MM.1S (cell line): ENCODE measurements at regions not wholly inside any gene's neighbourhood (a gene's known extent, or its start where the extent isn't known, plus 50 kb on each side); places are given as distances from the start of the nearest gene placed in this dataset.

ENCODE experiments used
- DNase-seq: peaks from one replicate; pipeline ENCODE4 v3.0.0-alpha.2; 2015
- H2AFZ ChIP-seq: fragments of 300-600 bp; sonication (generic); 2 replicates; pipeline ENCODE4 v1.6.0; 2016; ENCODE audit warnings: antibody characterized with exemption, low read length
- H3F3A ChIP-seq: fragments of 300-600 bp; sonication (generic); 2 replicates; pipeline ENCODE4 v1.6.1; 2016; ENCODE audit warnings: mild to moderate bottlenecking, antibody characterized with exemption, low read length, moderate library complexity, mixed read lengths; ENCODE audit not compliant: insufficient read depth
- H3K27ac ChIP-seq: fragments of 300-600 bp; sonication (generic); 2 replicates; pipeline ENCODE4 v1.5.1; 2016; ENCODE audit warnings: mild to moderate bottlenecking, low read length
- H3K27me3 ChIP-seq: fragments of 300-600 bp; sonication (generic); replicated peaks from 2 replicates; pipeline ENCODE4 v1.6.0; 2016; ENCODE audit warnings: low read length; ENCODE audit not compliant: insufficient read depth
- H3K36me3 ChIP-seq: fragments of 300-600 bp; sonication (generic); replicated peaks from 2 replicates; pipeline ENCODE4 v1.6.1; 2016; ENCODE audit warnings: mild to moderate bottlenecking, low read length, mixed read lengths; ENCODE audit not compliant: insufficient read depth
- H3K4me1 ChIP-seq: fragments of 300-600 bp; sonication (generic); 2 replicates; pipeline ENCODE4 v1.6.1; 2016; ENCODE audit warnings: low read length, mixed read lengths
- H3K4me2 ChIP-seq: fragments of 300-600 bp; sonication (generic); 2 replicates; pipeline ENCODE4 v1.6.0; 2016; ENCODE audit warnings: low read depth, low read length
- H3K4me3 ChIP-seq: fragments of 300-600 bp; sonication (generic); 2 replicates; pipeline ENCODE4 v1.5.1; 2016; ENCODE audit warnings: low read length, mixed read lengths
- H3K79me2 ChIP-seq: fragments of 300-600 bp; sonication (generic); 2 replicates; pipeline ENCODE4 v1.6.1; 2016; ENCODE audit warnings: mixed run types, low read length, mixed read lengths
- H3K9ac ChIP-seq: fragments of 300-600 bp; sonication (generic); 2 replicates; pipeline ENCODE4 v1.6.1; 2016; ENCODE audit warnings: low read length, mixed read lengths
- H3K9me2 ChIP-seq: fragments of 300-600 bp; sonication (generic); replicated peaks from 2 replicates; pipeline ENCODE4 v1.6.1; 2016; ENCODE audit warnings: mild to moderate bottlenecking, low read length, mixed read lengths; ENCODE audit not compliant: insufficient read depth
- H3K9me3 ChIP-seq: fragments of 300-600 bp; sonication (generic); replicated peaks from 2 replicates; pipeline ENCODE4 v1.6.1; 2016; ENCODE audit warnings: mild to moderate bottlenecking, low read length, mixed read lengths; ENCODE audit not compliant: insufficient read depth
- H4K20me1 ChIP-seq: fragments of 300-600 bp; sonication (generic); 2 replicates; pipeline ENCODE4 v1.6.1; 2016; ENCODE audit warnings: mild to moderate bottlenecking, low read length, moderate library complexity, mixed read lengths; ENCODE audit not compliant: insufficient read depth
- EZH2 ChIP-seq: fragments of 300-600 bp; sonication (generic); optimal IDR thresholded peaks from 2 replicates; pipeline ENCODE3; 2017; ENCODE audit warnings: low read depth, mild to moderate bottlenecking, antibody characterized with exemption, low read length, mixed read lengths
- EZH2phosphoT487 ChIP-seq: fragments of 300-600 bp; sonication (generic); IDR thresholded peaks from 2 replicates; pipeline ENCODE4 v1.6.1; 2018; ENCODE audit warnings: antibody characterized with exemption, low read length
- TF ChIP-seq, protein P1 (sequence below): fragments of 300-600 bp; sonication (generic); IDR thresholded peaks from 2 replicates; pipeline ENCODE4 v1.5.1; 2016; ENCODE audit warnings: antibody characterized with exemption, low read length, mixed read lengths

DNA sequence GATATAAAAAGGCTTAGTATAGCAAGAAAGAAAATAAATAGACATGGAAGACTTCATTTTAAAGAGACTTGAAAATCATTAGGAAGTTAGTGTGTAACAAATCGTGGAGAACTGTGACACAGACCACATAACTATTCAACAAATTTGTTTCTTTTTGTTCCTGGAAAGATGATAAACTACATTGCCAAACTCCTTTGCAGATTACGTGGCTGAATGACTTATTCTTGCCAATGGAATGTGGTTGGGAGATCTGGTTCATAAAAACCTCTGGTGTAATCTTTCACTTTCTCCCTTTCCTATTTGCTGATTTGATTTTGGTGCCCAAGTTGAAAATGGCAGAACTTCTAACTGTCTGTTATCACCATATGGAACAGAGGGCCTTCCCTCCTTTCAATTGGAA is 328.9 kb upstream of the MEF2C start:
- Histone ChIP-seq H3K9me2 (no peaks in the 10 kb centered on the region), H3K36me3 (no peaks in the 10 kb centered on the region), H3K4me2 (no peak overlapping the region), H2AFZ (no peak overlapping the region), H4K20me1 (no peaks in the 10 kb centered on the region), H3F3A (0 out of 2 replicates have a peak, but pooled peaks cover 2% of the 10 kb centered on the region), H3K4me1 (0 out of 2 replicates have a peak, but pooled peaks cover 2% of the 10 kb centered on the region), H3K79me2 (no peaks in the 10 kb centered on the region), H3K9ac (no peak overlapping the region), H3K9me3 (no peaks in the 10 kb centered on the region), H3K27ac (no peak overlapping the region), H3K27me3 (no peaks in the 10 kb centered on the region), H3K4me3 (no peak overlapping the region)
- TF ChIP-seq, protein P1, sequence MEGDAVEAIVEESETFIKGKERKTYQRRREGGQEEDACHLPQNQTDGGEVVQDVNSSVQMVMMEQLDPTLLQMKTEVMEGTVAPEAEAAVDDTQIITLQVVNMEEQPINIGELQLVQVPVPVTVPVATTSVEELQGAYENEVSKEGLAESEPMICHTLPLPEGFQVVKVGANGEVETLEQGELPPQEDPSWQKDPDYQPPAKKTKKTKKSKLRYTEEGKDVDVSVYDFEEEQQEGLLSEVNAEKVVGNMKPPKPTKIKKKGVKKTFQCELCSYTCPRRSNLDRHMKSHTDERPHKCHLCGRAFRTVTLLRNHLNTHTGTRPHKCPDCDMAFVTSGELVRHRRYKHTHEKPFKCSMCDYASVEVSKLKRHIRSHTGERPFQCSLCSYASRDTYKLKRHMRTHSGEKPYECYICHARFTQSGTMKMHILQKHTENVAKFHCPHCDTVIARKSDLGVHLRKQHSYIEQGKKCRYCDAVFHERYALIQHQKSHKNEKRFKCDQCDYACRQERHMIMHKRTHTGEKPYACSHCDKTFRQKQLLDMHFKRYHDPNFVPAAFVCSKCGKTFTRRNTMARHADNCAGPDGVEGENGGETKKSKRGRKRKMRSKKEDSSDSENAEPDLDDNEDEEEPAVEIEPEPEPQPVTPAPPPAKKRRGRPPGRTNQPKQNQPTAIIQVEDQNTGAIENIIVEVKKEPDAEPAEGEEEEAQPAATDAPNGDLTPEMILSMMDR, result no peak
- no peak for TF ChIP-seq EZH2
- DNase-seq, result no peak

DNA sequence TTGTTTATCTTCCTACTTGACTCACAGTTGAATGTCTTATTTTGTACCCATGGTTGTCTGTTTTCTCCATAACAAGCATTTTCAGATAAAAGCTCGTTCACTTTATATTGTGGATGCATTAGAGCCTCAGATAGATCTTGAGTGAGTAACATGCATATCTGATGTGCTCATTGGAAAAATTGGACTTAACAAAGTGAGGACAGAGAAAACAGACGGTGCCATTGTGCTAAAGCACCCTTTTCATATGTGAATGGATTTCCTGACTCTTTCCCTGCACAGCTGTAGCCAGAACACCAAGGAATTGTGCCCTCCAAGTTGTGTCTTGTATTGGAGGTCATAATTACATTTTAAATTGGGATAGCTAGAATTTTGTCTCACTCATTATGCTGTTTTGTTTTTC is 325.8 kb upstream of the MEF2C start:
- Histone ChIP-seq H3K4me2 (no peak overlapping the region), H3K4me1 (0 out of 2 replicates have a peak, but pooled peaks cover 3% of the 10 kb centered on the region), H3K79me2 (no peaks in the 10 kb centered on the region), H3K9me3 (no peaks in the 10 kb centered on the region), H3K27me3 (no peaks in the 10 kb centered on the region), H3F3A (no peaks in the 10 kb centered on the region), H3K4me3 (no peak overlapping the region), H3K9ac (no peak overlapping the region), H4K20me1 (no peaks in the 10 kb centered on the region), H2AFZ (no peak overlapping the region), H3K27ac (no peak overlapping the region), H3K36me3 (no peaks in the 10 kb centered on the region), H3K9me2 (no peaks in the 10 kb centered on the region)
- no peak for TF ChIP-seq EZH2
- TF ChIP-seq, protein P1, result no peak
- TF ChIP-seq EZH2phosphoT487, result no peak
- DNase-seq, result no peak

DNA sequence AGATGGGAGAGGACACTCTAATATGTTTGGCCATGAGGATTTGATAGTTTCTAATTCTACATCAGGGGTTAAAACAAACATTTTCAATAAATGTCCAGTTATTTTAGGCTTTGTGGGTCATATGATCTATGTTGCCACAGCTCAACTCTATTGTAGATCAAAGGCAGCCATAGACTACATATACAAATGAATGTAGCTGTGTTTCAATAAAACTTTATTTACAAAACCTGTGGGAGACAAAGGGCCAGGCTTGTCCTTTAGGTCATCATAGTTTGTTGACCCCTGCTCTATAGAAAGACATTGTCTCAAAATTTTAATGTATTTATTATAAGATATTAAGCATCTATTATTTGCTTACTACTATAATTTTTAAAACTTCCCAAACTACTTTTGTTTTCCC is 325.4 kb upstream of the MEF2C start:
- Histone ChIP-seq H4K20me1 (no peaks in the 10 kb centered on the region), H3K4me1 (0 out of 2 replicates have a peak, but pooled peaks cover 3% of the 10 kb centered on the region), H3K9me3 (no peaks in the 10 kb centered on the region), H2AFZ (no peak overlapping the region), H3F3A (no peaks in the 10 kb centered on the region), H3K36me3 (no peaks in the 10 kb centered on the region), H3K79me2 (no peaks in the 10 kb centered on the region), H3K9me2 (no peaks in the 10 kb centered on the region), H3K4me3 (no peak overlapping the region), H3K27me3 (no peaks in the 10 kb centered on the region), H3K4me2 (no peak overlapping the region), H3K9ac (no peak overlapping the region), H3K27ac (no peak overlapping the region)
- no peak for DNase-seq
- TF ChIP-seq EZH2 (no peak), EZH2phosphoT487 (no peak)
- TF ChIP-seq, protein P1, result no peak
